HG03575 (cell line): ENCODE measurements at regions not wholly inside any gene's neighbourhood (a gene's known extent, or its start where the extent isn't known, plus 50 kb on each side); places are given as distances from the start of the nearest gene placed in this dataset.

Source experiments
- ATAC-seq: cut with Tn5 transposase; IDR thresholded peaks from one replicate; pipeline ENCODE4 v1.9.1; 2021; ENCODE audit not compliant: unreplicated experiment, insufficient number of reproducible peaks, low FRiP score; ENCODE audit errors: extremely low read depth

- no peak for ATAC-seq
Observed at GRCh38 chr12:14263742-14264141, 101.7 kb upstream of the ATF7IP start.

- no peak for ATAC-seq
Observed at GRCh38 chr12:14264316-14264715, 101.2 kb upstream of the ATF7IP start.

GRCh38 chr12:14264778-14265177 is 100.7 kb upstream of the ATF7IP start:
- no peak for ATAC-seq

- no peak for ATAC-seq
Observed at GRCh38 chr12:14268120-14268515, 97.4 kb upstream of the ATF7IP start.

GRCh38 chr12:14270392-14270791 is 95.1 kb upstream of the ATF7IP start:
- no peak for ATAC-seq

GRCh38 chr12:14272956-14273912 is 92.2 kb upstream of the ATF7IP start:
- no peak for ATAC-seq

- no peak for ATAC-seq
Observed at GRCh38 chr12:14273913-14274311, 91.6 kb upstream of the ATF7IP start.

GRCh38 chr12:14275111-14275510 is 90.4 kb upstream of the ATF7IP start:
- no peak for ATAC-seq

- no peak for ATAC-seq
Observed at GRCh38 chr12:14275886-14276285, 89.6 kb upstream of the ATF7IP start.

- ATAC-seq: no peak
Observed at GRCh38 chr12:14278294-14278953, 87.1 kb upstream of the ATF7IP start.

GRCh38 chr12:14279845-14280244 is 85.6 kb upstream of the ATF7IP start:
- no peak for ATAC-seq

- ATAC-seq: no peak
Observed at GRCh38 chr12:14280921-14281320, 84.6 kb upstream of the ATF7IP start.

GRCh38 chr12:14281539-14281938 is 83.9 kb upstream of the ATF7IP start:
- no peak for ATAC-seq

GRCh38 chr12:14283489-14284144 is 81.9 kb upstream of the ATF7IP start:
- no peak for ATAC-seq

- no peak for ATAC-seq
Observed at GRCh38 chr12:14284184-14284722, 81.2 kb upstream of the ATF7IP start.

GRCh38 chr12:14289601-14290000 is 75.9 kb upstream of the ATF7IP start:
- ATAC-seq: no peak

GRCh38 chr12:14290951-14291350 is 74.5 kb upstream of the ATF7IP start:
- no peak for ATAC-seq

GRCh38 chr12:14303661-14304155 is 61.8 kb upstream of the ATF7IP start:
- ATAC-seq: no peak

- ATAC-seq: no peak
Observed at GRCh38 chr12:14307004-14307403, 58.5 kb upstream of the ATF7IP start.
